Fibroblast of skin of right biceps (primary cell): ENCODE measurements at regions not wholly inside any gene's neighbourhood (a gene's known extent, or its start where the extent isn't known, plus 50 kb on each side); places are given as distances from the start of the nearest gene placed in this dataset.
A peak's percentile ranks its signal among the peaks of the same experiment; 100 is the strongest.
"Not testable (repeated sequence)": the region's sequence is repeated elsewhere in the genome, so short reads cannot be mapped to it uniquely, and the experiment has no call there.

Experiments
- DNase-seq: peaks from one replicate; pipeline ENCODE4 v3.0.0-alpha.2; 2013

- no peak for DNase-seq
Measured at GRCh38 chr7:79531905-79532664, 78.6 kb upstream of the MAGI2 start.

GRCh38 chr7:79531116-79531515 is 77.6 kb upstream of the MAGI2 start:
- DNase-seq, result no peak

GRCh38 chr7:79529881-79530235 is 76.4 kb upstream of the MAGI2 start:
- DNase-seq, result peak; percentile 50

- peak; percentile 25 for DNase-seq
Measured at GRCh38 chr7:79529214-79529880, 75.9 kb upstream of the MAGI2 start.

GRCh38 chr7:79528421-79528820 is 75.0 kb upstream of the MAGI2 start:
- DNase-seq, result no peak

GRCh38 chr7:79524048-79524447 is 70.6 kb upstream of the MAGI2 start:
- DNase-seq, result no peak

- peak; percentile 79 for DNase-seq
Measured at GRCh38 chr7:79523436-79523835, 70.0 kb upstream of the MAGI2 start.

- peak; percentile 51 for DNase-seq
Measured at GRCh38 chr7:79520543-79520942, 67.1 kb upstream of the MAGI2 start.

GRCh38 chr7:79515358-79515757 is 61.9 kb upstream of the MAGI2 start:
- peak; percentile 41 for DNase-seq

GRCh38 chr7:79513261-79513660 is 59.8 kb upstream of the MAGI2 start:
- no peak for DNase-seq

GRCh38 chr7:79512261-79512660 is 58.8 kb upstream of the MAGI2 start:
- peak; percentile 31 for DNase-seq

- not testable (repeated sequence) for DNase-seq
Measured at GRCh38 chr7:79511056-79511455, 57.6 kb upstream of the MAGI2 start.

GRCh38 chr7:79507131-79507530 is 53.7 kb upstream of the MAGI2 start:
- DNase-seq, result no peak

GRCh38 chr7:79506481-79506880 is 53.0 kb upstream of the MAGI2 start:
- DNase-seq, result peak; percentile 87

- DNase-seq, result peak; percentile 40
Measured at GRCh38 chr7:79504607-79505389, 51.3 kb upstream of the MAGI2 start.
